ENCODE measurements at regions not wholly inside any gene's neighbourhood (a gene's known extent, or its start where the extent isn't known, plus 50 kb on each side); places are given as distances from the start of the nearest gene placed in this dataset.
"Not testable (repeated sequence)": the region's sequence is repeated elsewhere in the genome, so short reads cannot be mapped to it uniquely, and the experiment has no call there.

- DNase-seq (ENCODE audit: extremely low read depth in 1 of 2, low read depth in 1 of 2), result no peak
Measured at GRCh38 chr15:58322253-58322652, 109.5 kb upstream of the LIPC start.

DNA sequence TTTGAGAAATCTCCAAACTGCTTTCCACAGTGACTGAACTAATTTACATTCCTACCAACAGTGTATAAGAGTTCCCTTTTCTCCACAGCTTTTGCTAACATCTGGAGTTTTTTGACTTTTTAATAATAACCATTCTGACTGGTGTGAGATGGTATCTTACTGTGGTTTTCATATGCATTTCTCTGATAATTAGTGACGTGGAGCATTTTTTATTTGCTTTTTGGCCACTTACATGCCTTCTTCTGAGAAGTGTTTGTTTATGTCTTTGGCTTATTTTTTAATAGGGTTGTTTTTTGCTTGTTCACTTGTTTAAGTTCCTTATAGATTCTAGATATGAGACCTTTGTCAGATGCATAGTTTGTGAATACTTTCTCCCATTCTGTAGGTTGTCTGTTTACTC is 108.5 kb upstream of the LIPC start:
- not testable (repeated sequence) for DNase-seq (ENCODE audit: extremely low read depth in 1 of 2, low read depth in 1 of 2)

DNA sequence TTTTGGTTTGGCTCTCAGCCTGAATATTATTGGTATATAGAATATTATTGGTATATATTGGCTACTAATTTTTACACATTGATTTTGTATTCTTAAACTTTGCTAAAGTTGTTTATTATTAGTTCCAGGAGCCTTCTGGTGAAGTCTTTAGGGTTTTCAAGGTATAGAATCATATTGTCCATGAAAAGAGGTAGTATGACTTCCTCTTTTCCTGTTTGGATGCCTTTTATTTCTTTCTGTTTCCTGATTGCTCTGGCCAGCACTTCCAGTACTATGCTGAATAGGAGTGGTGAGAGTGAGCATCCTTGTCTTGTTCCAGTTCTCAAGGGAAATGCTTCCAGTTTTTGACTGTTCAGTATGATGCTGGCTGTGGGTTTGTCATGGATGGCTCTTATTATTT is 107.3 kb upstream of the LIPC start:
- DNase-seq (ENCODE audit: extremely low read depth in 1 of 2, low read depth in 1 of 2), result no peak

DNA sequence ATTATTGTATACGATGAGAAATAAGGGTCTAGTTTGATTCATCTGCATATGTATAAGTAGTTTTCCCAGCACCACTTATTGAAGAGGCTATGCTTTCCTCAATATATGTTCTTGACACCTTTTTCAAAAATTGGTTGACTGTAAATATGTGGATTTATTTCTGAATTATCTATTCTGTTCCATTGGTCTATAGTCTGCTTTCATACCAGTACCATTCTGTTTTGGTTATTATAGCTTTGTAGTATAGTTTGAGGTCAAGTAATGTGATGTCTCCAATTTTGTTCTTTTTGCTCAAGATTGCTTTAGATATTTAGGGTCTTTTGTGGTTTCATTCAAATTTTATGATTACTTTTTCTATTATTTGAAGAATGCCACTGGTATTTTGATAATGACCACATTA is 103.8 kb upstream of the LIPC start:
- DNase-seq (ENCODE audit: extremely low read depth in 1 of 2, low read depth in 1 of 2), result no peak

GRCh38 chr15:58329211-58329610 is 102.6 kb upstream of the LIPC start:
- no peak for DNase-seq (ENCODE audit: extremely low read depth in 1 of 2, low read depth in 1 of 2)

- DNase-seq (ENCODE audit: extremely low read depth in 1 of 2, low read depth in 1 of 2), result no peak
Measured at GRCh38 chr15:58329781-58330671, 101.8 kb upstream of the LIPC start.

DNA sequence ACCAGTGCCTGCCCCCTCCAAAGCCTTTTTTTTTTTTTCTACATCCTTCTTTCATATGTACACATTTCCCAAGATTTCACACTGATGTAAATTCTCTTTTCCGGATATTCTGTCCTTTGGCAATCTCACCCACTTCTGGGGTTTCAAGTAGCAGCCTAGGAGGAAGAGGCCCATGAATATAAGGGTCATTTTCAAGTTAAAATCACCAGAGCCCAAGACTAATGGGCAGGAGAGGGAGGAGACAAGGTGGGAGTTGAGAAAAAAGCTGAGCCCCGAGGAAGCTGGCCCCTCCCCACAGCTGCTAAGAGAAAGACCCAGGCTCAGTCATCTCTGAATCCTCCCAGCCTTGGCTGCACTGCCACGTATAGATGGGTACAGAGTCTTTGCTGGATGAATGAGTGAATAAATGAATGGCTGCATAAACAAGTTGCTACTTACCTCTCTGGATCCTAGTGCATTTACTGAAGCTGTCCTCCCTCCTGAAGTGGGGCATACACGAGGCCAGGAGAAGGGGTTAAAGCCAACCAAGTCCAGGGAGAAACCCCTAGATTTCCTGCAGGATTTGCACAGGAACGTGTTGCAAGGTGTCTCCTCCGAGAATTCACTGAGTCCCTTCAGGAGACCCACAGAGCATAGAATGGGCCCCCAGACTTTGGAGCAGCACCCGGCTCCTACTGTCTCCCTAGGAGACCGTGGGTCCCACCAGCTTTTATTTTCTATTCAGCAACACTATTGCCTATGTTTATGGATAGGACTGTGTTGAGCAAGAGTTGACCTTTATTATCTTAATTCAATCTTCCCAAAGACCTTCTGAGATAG is 100.8 kb upstream of the LIPC start:
- no peak for DNase-seq (ENCODE audit: extremely low read depth in 1 of 2, low read depth in 1 of 2)

- DNase-seq (ENCODE audit: extremely low read depth in 1 of 2, low read depth in 1 of 2), result no peak
Measured at GRCh38 chr15:58331560-58331912, 100.3 kb upstream of the LIPC start.

DNA sequence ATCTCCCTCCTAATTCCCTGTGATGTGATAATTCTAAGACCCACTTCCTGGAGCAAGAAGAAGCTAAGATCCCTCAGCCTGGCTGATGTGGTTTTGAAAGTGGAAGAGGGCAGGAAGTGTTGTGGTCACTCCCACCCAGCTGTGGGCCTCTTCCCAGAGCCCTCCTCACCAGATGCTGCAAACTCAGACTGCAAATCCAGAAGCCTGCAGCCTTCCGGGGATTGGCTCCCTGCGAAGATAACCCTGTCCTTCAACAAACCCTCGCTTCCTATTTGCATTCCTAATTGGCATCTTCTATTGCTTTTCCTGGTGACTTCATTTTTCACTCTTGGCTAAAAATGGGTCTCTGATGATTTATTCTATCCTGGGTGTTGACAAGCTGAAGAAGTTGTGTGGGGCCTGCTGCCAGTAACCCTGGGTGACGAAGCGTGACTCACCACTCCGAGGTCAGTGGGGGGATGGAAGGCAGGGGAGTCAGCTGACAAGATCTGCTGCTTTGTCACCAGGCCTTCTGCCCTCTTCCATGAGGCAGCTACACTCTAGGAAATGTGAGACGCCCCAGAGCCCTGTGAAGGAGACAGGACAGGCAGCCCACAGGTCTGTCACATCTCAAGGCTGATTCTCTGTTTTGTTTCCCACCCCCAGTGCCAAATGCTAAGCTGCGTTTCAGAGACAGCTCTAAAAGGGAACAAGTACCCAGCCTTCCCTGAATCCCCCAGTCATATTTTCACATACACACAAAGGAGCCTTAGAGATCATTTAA is 99.7 kb upstream of the LIPC start:
- DNase-seq (ENCODE audit: extremely low read depth in 1 of 2, low read depth in 1 of 2), result peak; percentile 85 to 98

DNA sequence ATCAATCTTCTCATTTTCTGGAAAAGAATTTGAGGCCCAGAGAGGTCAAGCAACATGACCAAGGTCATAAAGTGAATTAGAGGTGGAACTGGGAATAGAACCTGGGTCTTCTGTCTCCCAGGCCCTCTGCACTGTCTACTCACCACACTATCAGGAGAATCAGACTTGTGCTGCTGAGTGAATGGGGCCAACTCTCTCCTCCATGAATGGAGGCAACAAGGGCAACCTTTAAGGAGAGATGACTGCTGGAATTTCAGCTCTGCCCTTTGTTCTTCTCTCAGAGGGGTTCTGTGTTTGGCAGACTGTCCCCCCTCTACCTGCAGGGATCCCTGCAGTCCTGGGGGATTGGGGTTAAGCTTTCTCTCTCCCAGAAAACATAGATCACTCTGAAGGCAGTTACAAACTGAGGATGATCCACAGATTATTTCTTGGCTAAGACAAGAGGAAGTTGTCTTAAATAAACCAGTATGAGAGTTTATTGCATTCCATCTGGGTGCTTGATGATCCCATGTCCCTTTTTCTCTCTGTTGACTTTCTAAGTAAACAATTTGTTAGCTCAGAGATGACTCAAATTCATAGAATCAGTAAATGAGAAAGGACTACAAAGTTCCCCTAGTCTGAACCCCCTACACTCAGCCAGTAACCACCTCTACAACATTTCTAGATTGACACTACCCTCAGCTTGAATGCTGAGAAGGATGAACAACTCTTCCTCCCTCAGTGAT is 99.0 kb upstream of the LIPC start:
- DNase-seq (ENCODE audit: extremely low read depth in 1 of 2, low read depth in 1 of 2), result no peak

DNA sequence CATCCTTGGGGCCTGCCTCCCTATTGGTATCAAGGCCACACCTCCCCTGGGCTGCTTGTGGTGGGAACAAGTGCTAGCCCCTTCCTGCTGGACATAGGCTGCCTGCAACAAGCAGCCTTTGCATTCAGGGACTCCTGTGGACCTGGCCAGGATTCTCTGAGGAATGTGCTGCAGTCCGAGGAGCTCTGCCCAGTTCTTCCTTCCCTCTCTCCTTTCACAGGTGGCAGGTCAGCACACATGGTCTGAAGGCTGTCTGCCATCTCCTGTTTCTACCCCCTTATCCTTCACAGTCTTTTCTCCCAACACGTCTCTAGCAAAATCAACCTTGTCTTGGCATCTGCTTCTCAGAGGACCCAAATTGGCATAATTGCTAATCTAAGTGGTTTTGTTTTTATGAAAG is 97.0 kb upstream of the LIPC start:
- DNase-seq (ENCODE audit: extremely low read depth in 1 of 2, low read depth in 1 of 2), result no peak

- DNase-seq (ENCODE audit: extremely low read depth in 1 of 2, low read depth in 1 of 2), result no peak
Measured at GRCh38 chr15:58336161-58336560, 95.6 kb upstream of the LIPC start.

DNA sequence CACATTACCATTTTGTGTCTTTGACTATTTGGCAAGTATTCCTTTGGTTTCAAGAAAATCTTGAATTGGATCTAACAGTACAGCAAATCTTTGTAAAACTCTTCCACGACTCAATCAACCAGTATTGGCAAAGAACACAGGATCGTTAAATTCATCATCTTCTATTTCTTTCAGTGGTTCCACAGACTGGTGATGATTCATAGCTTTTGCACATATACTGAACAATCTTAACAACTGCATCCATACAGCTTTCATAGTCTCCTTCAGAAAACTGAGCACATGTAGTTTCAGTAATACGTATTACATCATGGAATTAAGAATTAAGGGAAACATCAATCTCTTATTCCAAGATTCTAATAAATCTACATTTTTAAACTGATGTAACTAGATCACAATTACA is 91.6 kb upstream of the LIPC start:
- DNase-seq (ENCODE audit: extremely low read depth in 1 of 2, low read depth in 1 of 2), result no peak

DNA sequence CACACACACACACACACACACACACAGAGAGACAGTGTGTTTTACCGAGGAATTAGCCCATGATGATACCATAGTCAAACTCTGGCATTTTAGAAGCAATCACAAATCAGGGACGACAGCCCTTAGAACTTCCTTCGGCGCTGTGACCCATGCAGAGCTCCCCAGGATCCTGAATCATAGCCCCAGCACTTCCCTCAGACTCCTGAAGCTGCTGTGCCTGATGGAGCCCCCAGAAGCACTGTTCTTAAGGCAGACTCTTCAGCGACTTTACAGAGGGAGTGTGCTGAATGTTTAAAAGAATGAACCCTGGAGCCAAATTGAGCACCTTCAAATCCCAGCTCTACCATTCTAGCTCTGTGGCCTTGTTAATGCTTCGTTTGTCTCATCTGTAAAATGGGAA is 89.3 kb upstream of the LIPC start:
- DNase-seq (ENCODE audit: extremely low read depth in 1 of 2, low read depth in 1 of 2), result no peak

DNA sequence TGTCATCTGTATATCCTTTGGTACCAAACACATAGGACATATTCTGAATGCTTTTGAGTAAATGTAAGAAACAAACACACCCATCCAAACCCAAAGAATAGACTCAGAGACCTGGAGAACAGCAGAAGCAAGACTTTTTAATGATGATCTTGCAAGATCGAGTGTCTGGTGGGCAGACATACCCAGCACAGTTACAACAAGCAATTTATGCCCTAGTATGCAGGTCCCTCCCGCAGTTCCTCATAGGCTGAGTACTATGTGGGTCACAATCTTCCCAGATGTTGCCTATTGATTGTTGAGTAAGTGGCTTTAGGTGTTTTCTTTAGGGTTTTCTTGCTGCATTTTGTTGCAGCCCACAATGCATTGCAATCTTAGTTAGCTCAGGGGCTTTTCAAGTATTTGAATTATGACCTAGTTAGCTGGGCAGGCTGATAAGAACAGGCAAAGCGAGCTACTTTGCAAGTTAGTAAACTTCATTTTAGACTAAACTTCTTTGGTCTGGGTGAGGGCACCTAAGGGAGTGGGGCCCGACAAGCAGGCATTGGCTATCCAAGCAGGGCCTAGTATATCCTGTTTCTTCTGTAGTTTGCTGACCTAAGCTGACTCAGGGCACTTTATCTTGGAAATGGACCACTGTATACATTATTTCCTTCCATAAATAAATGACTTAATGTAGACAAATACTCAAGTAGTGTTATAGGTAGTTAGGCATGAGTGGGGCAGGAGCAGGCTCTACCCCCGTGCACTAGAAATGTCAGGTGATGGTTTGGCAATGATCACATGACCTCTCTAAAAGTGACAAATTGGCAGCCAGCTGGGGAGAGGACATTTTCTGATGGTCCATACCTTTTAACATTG is 87.3 kb upstream of the LIPC start:
- DNase-seq (ENCODE audit: extremely low read depth in 1 of 2, low read depth in 1 of 2), result no peak

DNA sequence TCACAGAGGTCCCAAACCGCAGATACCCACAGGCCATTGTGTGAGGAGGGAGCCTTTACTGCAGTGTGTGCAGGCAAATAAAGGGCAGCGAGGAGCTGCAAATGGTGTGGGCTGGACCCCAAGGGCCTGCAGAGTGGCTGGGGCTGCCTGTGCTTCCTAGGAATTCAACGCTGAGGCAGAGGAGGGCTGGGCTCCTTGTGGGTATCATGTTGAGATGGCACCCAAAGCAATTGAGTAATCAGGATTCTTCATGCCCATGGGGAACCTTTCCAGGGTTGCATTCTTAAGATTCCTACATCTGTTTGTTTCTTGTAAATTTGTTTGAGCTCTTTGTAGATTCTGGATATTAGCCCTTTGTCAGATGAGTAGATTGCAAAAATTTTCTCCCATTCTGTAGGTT is 85.4 kb upstream of the LIPC start:
- no peak for DNase-seq (ENCODE audit: extremely low read depth in 1 of 2, low read depth in 1 of 2)

DNA sequence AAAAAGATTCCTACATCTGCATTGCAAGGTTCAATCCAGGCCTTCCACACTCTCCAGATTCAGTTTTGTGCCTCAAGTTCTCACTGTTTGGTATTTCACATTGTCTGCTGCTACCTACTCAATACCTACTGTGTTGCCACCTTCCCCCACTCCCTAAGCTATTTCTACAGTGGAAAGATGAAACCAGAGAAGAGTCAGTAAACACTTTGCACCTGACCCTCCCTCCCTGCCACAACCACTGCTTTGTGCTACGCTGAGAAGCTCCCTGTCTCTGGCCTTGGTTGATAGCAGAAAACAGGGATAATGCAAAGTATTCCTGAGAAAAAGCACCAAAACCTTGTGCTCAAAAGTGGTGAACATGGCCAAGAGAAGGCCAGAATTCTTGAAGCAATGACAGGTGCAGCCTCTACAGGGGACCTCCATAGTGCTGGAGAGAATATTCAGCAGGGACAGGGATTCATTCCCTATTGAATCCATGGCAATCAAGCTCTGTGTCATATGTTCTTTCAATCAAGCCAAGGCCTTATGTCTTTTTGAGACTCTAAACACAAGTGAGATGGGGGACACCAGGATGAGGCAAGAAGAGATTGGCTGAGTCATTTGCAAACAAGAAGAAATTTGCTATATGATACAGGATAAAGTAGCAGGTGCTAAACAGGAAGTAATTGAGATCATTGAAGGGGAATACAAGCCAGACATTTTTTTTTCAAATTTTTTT is 83.5 kb upstream of the LIPC start:
- DNase-seq (ENCODE audit: extremely low read depth in 1 of 2, low read depth in 1 of 2), result no peak

GRCh38 chr15:58352026-58352929 is 79.5 kb upstream of the LIPC start:
- no peak for DNase-seq (ENCODE audit: extremely low read depth in 1 of 2, low read depth in 1 of 2)

All from stimulated activated CD8-positive, alpha-beta memory T cell treated with anti-CD3 and anti-CD28 coated beads, Interleukin-7, amount 100 ng/mL, for 48 hours (primary cell).